K562 (cell line): ENCODE measurements at regions not wholly inside any gene's neighbourhood (a gene's known extent, or its start where the extent isn't known, plus 50 kb on each side); places are given as distances from the start of the nearest gene placed in this dataset.

Experiments used
- GTF2F1 ChIP-seq: IDR thresholded peaks from 2 replicates; pipeline ENCODE4 v1.6.1; 2011; ENCODE audit warnings: low read depth, low read length, improper control_type of control experiment
- TF ChIP-seq, protein P1 (sequence below): fragments of 450-650 bp; IDR thresholded peaks from 2 replicates; pipeline ENCODE4 v1.6.1; 2016; ENCODE audit warnings: low read depth
- TF ChIP-seq, protein P2 (sequence below): sonication (generic); formaldehyde crosslinking; IDR thresholded peaks from 2 replicates; pipeline ENCODE4 v1.8.1; 2023; ENCODE audit warnings: mild to moderate bottlenecking, missing genetic modification reagents

DNA sequence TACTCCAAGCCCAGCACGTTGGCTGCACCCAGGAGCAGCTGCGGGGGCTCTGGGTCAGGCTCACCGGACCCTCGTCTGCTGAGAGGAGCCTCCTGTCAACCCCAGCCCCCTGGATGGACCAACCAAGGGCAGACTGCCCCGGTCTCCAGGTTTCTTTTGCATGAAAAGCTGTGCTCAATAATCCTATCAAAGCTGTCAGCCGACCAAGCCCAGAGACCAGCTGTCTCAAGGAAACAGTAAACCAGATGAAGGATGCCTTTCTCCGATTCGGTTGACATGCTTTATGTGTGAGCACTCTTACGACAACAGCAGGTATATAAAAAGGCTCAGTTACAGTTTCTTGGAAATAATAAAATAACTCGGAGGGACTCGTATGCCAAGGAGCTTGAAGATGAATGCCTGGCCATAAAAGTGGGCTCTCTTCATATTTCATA, 71.6 kb upstream of the BAIAP2L1 start (continued):
- TF ChIP-seq, protein P1, sequence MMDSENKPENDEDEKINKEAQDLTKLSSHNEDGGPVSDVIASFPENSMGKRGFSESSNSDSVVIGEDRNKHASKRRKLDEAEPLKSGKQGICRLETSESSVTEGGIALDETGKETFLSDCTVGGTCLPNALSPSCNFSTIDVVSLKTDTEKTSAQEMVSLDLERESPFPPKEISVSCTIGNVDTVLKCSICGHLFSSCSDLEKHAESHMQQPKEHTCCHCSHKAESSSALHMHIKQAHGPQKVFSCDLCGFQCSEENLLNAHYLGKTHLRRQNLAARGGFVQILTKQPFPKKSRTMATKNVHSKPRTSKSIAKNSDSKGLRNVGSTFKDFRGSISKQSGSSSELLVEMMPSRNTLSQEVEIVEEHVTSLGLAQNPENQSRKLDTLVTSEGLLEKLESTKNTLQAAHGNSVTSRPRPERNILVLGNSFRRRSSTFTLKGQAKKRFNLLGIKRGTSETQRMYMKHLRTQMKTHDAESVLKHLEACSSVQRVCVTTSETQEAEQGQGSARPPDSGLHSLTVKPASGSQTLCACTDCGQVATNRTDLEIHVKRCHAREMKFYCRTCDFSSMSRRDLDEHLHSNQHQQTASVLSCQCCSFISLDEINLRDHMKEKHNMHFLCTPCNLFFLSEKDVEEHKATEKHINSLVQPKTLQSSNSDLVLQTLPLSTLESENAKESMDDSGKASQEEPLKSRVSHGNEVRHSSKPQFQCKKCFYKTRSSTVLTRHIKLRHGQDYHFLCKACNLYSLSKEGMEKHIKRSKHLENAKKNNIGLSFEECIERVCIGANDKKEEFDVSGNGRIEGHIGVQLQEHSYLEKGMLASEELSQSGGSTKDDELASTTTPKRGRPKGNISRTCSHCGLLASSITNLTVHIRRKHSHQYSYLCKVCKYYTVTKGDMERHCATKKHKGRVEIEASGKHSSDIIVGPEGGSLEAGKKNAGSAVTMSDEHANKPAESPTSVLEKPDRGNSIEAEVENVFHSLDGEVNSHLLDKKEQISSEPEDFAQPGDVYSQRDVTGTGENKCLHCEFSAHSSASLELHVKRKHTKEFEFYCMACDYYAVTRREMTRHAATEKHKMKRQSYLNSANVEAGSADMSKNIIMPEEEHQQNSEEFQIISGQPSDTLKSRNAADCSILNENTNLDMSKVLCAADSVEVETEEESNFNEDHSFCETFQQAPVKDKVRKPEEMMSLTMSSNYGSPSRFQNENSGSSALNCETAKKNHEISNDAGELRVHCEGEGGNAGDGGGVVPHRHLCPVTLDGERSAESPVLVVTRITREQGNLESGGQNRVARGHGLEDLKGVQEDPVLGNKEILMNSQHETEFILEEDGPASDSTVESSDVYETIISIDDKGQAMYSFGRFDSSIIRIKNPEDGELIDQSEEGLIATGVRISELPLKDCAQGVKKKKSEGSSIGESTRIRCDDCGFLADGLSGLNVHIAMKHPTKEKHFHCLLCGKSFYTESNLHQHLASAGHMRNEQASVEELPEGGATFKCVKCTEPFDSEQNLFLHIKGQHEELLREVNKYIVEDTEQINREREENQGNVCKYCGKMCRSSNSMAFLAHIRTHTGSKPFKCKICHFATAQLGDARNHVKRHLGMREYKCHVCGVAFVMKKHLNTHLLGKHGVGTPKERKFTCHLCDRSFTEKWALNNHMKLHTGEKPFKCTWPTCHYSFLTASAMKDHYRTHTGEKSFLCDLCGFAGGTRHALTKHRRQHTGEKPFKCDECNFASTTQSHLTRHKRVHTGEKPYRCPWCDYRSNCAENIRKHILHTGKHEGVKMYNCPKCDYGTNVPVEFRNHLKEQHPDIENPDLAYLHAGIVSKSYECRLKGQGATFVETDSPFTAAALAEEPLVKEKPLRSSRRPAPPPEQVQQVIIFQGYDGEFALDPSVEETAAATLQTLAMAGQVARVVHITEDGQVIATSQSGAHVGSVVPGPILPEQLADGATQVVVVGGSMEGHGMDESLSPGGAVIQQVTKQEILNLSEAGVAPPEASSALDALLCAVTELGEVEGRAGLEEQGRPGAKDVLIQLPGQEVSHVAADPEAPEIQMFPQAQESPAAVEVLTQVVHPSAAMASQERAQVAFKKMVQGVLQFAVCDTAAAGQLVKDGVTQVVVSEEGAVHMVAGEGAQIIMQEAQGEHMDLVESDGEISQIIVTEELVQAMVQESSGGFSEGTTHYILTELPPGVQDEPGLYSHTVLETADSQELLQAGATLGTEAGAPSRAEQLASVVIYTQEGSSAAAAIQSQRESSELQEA, result no peak
- TF ChIP-seq, protein P2, sequence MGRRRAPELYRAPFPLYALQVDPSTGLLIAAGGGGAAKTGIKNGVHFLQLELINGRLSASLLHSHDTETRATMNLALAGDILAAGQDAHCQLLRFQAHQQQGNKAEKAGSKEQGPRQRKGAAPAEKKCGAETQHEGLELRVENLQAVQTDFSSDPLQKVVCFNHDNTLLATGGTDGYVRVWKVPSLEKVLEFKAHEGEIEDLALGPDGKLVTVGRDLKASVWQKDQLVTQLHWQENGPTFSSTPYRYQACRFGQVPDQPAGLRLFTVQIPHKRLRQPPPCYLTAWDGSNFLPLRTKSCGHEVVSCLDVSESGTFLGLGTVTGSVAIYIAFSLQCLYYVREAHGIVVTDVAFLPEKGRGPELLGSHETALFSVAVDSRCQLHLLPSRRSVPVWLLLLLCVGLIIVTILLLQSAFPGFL (CRISPR knock-in tag), result no peak
- TF ChIP-seq GTF2F1, result no peak
